CD14-positive monocyte (primary cell): ENCODE measurements at regions not wholly inside any gene's neighbourhood (a gene's known extent, or its start where the extent isn't known, plus 50 kb on each side); places are given as distances from the start of the nearest gene placed in this dataset.

ENCODE experiments used
- DNase-seq, 3 donors: peaks; one replicate each; pipeline ENCODE4 v3.0.0-alpha.2; 2011 to 2022
- H2AFZ ChIP-seq: 2 replicates; pipeline ENCODE4 v1.6.0; 2012; ENCODE audit warnings: mild to moderate bottlenecking, low read depth, low read length, inconsistent platforms; ENCODE audit not compliant: insufficient read depth, poor library complexity, severe bottlenecking
- H3K27ac ChIP-seq, 2 donors: 1 replicate in 1 of 2; 2 replicates in 1 of 2; pipeline ENCODE4 v1.5.1; 2012 to 2013; ENCODE audit warnings: low read length in 2 of 2, control low read depth in 1 of 2, inconsistent platforms in 1 of 2, low read depth in 1 of 2, mild to moderate bottlenecking in 1 of 2
- H3K27me3 ChIP-seq, 2 donors: one replicate each; pipeline versions ENCODE4 v1.6.0 to v1.6.1; 2011 to 2013; ENCODE audit warnings: low read length in 2 of 2; ENCODE audit not compliant: control insufficient read depth in 2 of 2, insufficient read depth in 2 of 2
- H3K36me3 ChIP-seq, 2 donors: replicated peaks in 1 of 2; 1 replicate in 1 of 2; 2 replicates in 1 of 2; pipeline versions ENCODE4 v1.5.1 to v1.6.1; 2012 to 2013; ENCODE audit warnings: low read length in 2 of 2, control low read depth in 1 of 2, inconsistent platforms in 1 of 2, mild to moderate bottlenecking in 1 of 2; ENCODE audit not compliant: insufficient read depth in 2 of 2, control insufficient read depth in 1 of 2
- H3K4me1 ChIP-seq, 2 donors: 1 replicate in 1 of 2; 2 replicates in 1 of 2; pipeline versions ENCODE4 v1.5.1 to v1.6.1; 2012 to 2013; ENCODE audit warnings: low read length in 2 of 2, control low read depth in 1 of 2, inconsistent platforms in 1 of 2, mild to moderate bottlenecking in 1 of 2, moderate library complexity in 1 of 2; ENCODE audit not compliant: insufficient read depth in 2 of 2, control insufficient read depth in 1 of 2
- H3K4me2 ChIP-seq: replicated peaks from 2 replicates; pipeline ENCODE3; 2012; ENCODE audit warnings: low read length, moderate library complexity, mild to moderate bottlenecking; ENCODE audit not compliant: poor library complexity, severe bottlenecking; ENCODE audit errors: extremely low read depth
- H3K4me3 ChIP-seq, 3 experiments: fragments of 200-600 bp in 1 of 3; sonication (generic) in 1 of 3; replicated peaks in 1 of 3; 1 replicate in 2 of 3; 2 replicates in 1 of 3; pipeline ENCODE4 v1.5.1; 2011 to 2013; ENCODE audit warnings: low read length in 3 of 3, mild to moderate bottlenecking in 3 of 3, control low read depth in 2 of 3, low read depth in 2 of 3, inconsistent platforms in 1 of 3, moderate library complexity in 1 of 3
- H3K79me2 ChIP-seq: 2 replicates; pipeline ENCODE4 v1.6.0; 2012; ENCODE audit warnings: mild to moderate bottlenecking, control low read depth, inconsistent platforms, low read length, moderate library complexity; ENCODE audit not compliant: insufficient read depth
- H3K9ac ChIP-seq: 2 replicates; pipeline ENCODE4 v1.6.0; 2017; ENCODE audit warnings: low read length, mild to moderate bottlenecking; ENCODE audit not compliant: insufficient read depth, poor library complexity, severe bottlenecking
- H3K9me3 ChIP-seq, 2 donors: replicated peaks in 1 of 2; 1 replicate in 1 of 2; 2 replicates in 1 of 2; pipeline versions ENCODE4 v1.5.1 to v1.6.1; 2012 to 2013; ENCODE audit warnings: low read length in 2 of 2, control low read depth in 1 of 2; ENCODE audit not compliant: control insufficient read depth in 1 of 2, insufficient read depth in 1 of 2
- H4K20me1 ChIP-seq: 2 replicates; pipeline ENCODE4 v1.6.0; 2012; ENCODE audit warnings: mild to moderate bottlenecking, low read length, control low read depth, moderate library complexity; ENCODE audit not compliant: insufficient read depth
- H3K27ac Mint-ChIP-seq, 7 donors: one replicate each; pipeline ENCODE4 v1.8.0; 2020; ENCODE audit warnings: mild to moderate bottlenecking in 7 of 7, mixed read lengths in 7 of 7, moderate library complexity in 6 of 7, inconsistent platforms in 2 of 7
- H3K27me3 Mint-ChIP-seq, 3 donors: one replicate each; pipeline ENCODE4 v1.8.0; 2021 to 2022; ENCODE audit warnings: low read depth in 3 of 3, mild to moderate bottlenecking in 3 of 3, mixed read lengths in 3 of 3, moderate library complexity in 3 of 3, inconsistent platforms in 1 of 3
- H3K36me3 Mint-ChIP-seq, 2 donors: one replicate each; pipeline ENCODE4 v1.8.0; 2020; ENCODE audit warnings: mixed read lengths in 2 of 2, inconsistent platforms in 1 of 2, mild to moderate bottlenecking in 1 of 2
- H3K4me1 Mint-ChIP-seq: one replicate; pipeline ENCODE4 v1.8.0; 2020; ENCODE audit warnings: mild to moderate bottlenecking, mixed read lengths
- H3K4me3 Mint-ChIP-seq, 2 donors: one replicate each; pipeline ENCODE4 v1.8.0; 2020; ENCODE audit warnings: mild to moderate bottlenecking in 2 of 2, mixed read lengths in 2 of 2, moderate library complexity in 1 of 2
- H3K9me3 Mint-ChIP-seq, 7 donors: one replicate each; pipeline ENCODE4 v1.8.0; 2020 to 2022; ENCODE audit warnings: mixed read lengths in 7 of 7, mild to moderate bottlenecking in 6 of 7, moderate library complexity in 6 of 7, inconsistent platforms in 2 of 7
- WGBS: methylation state at CpG from one replicate; pipeline ENCODE4 v1.1.5; 2013; ENCODE audit warnings: missing lambda C conversion rate; ENCODE audit not compliant: insufficient coverage; 5-methylcytosine and 5-hydroxymethylcytosine counted together
- intact Hi-C, 2 donors: fragments of 100-400 bp; cut with micrococcal nuclease; formaldehyde crosslinking; loops; one replicate each; pipeline versions ENCODE4 v1.15.0 to v1.15.1; 2023
- TF ChIP-seq, protein P1 (sequence below): fragments of 200-600 bp; IDR thresholded peaks from one replicate; pipeline ENCODE4 v1.8.0; 2022; ENCODE audit warnings: antibody characterized with exemption, mild to moderate bottlenecking

DNA sequence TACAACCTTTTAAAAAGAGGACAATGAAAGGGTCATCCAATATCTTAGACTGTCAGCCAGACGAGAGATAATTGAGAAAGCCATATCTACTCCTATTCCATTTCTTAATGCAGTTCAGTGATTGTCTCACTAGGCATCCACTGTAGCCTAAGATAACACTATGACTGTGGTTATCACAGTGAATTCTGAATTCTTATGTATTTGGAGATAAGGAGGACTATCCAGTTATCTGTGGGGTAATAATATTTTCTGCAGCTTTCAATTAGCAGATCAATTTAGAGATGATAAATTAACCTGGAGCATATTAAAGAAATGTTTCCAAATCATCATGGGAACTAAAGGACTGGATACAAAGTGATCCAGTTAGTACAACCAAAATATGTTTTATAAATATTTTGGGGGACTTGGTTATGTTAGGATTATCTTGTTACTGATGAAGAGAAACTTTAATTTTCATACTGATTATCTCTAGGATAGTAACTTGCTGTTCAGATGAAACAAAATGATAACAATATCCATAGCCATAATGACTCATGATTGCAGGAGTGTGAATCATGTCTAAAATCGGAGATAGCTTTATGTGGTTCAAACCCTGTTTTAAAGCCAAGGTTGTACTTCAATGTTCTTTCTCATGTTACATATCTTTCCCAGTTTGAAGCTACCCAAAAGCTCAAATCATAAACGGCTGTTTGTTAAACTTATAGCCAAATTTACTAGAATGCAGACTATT lies 1152.0 kb downstream of the HACE1 start:
- no peaks in the 10 kb centered on the region for H3K79me2 ChIP-seq
- DNase-seq, result no peak
- H3K9me3 ChIP-seq, result peaks cover 3 to 9% of the 10 kb centered on the region in 2 donors
- H2AFZ ChIP-seq, result no peak overlapping the region
- Mint-ChIP-seq H3K27ac (no peak overlapping the region), H3K36me3 (no peaks in the 10 kb centered on the region), H3K4me1 (no peaks in the 10 kb centered on the region), H3K9me3 (peaks cover 0 to 8% (median 2%) of the 10 kb centered on the region in 7 donors), H3K27me3 (no peaks in the 10 kb centered on the region), H3K4me3 (no peak overlapping the region)
- H3K27me3 ChIP-seq, result no peaks in the 10 kb centered on the region
- intact Hi-C loops, result no loop called here
- H3K4me3 ChIP-seq, result no peak overlapping the region
- no peak overlapping the region for H3K9ac ChIP-seq
- no peaks in the 10 kb centered on the region for H4K20me1 ChIP-seq
- H3K36me3 ChIP-seq, result no peaks in the 10 kb centered on the region
- WGBS, result 56% methylated on average over 1 of the region's 3 CpGs
- TF ChIP-seq, protein P1, sequence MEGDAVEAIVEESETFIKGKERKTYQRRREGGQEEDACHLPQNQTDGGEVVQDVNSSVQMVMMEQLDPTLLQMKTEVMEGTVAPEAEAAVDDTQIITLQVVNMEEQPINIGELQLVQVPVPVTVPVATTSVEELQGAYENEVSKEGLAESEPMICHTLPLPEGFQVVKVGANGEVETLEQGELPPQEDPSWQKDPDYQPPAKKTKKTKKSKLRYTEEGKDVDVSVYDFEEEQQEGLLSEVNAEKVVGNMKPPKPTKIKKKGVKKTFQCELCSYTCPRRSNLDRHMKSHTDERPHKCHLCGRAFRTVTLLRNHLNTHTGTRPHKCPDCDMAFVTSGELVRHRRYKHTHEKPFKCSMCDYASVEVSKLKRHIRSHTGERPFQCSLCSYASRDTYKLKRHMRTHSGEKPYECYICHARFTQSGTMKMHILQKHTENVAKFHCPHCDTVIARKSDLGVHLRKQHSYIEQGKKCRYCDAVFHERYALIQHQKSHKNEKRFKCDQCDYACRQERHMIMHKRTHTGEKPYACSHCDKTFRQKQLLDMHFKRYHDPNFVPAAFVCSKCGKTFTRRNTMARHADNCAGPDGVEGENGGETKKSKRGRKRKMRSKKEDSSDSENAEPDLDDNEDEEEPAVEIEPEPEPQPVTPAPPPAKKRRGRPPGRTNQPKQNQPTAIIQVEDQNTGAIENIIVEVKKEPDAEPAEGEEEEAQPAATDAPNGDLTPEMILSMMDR, result no peak
- H3K27ac ChIP-seq, result no peak overlapping the region
- no peaks in the 10 kb centered on the region for H3K4me1 ChIP-seq
- H3K4me2 ChIP-seq, result no peak overlapping the region

DNA sequence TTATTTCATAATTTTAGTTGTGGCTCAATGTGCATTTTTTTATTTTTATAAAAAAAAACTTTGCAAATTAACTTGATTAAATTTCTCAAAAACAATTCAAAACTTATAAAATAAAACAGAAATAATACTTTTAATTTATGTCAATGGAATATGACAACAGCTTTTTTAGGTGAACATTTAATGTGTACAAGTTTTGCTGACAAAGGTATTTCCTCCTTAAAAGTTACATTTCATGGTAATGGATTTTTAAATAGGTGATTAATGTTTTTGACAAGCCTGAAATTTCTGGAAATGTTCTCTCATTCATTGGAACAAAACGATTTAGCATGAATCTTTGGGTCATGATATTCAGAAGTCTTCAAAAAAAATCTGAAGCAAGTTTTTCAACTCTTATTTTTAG lies 1160.0 kb downstream of the HACE1 start:
- no peak for DNase-seq
- no peak overlapping the region for H3K4me3 ChIP-seq
- H3K36me3 Mint-ChIP-seq, result no peaks in the 10 kb centered on the region
- H3K9me3 Mint-ChIP-seq, result no peaks in the 10 kb centered on the region
- no peaks in the 10 kb centered on the region for H3K4me1 ChIP-seq
- no peak overlapping the region for H3K27ac Mint-ChIP-seq
- H3K9me3 ChIP-seq, result no peaks in the 10 kb centered on the region
- no peaks in the 10 kb centered on the region for H4K20me1 ChIP-seq
- no CpG with 5 or more reads among the region's 1 CpG for WGBS
- no peak overlapping the region for H3K4me2 ChIP-seq
- no peak overlapping the region for H2AFZ ChIP-seq
- no peaks in the 10 kb centered on the region for H3K27me3 Mint-ChIP-seq
- H3K27ac ChIP-seq, result no peak overlapping the region
- no peaks in the 10 kb centered on the region for H3K27me3 ChIP-seq
- H3K79me2 ChIP-seq, result no peaks in the 10 kb centered on the region
- no peaks in the 10 kb centered on the region for H3K36me3 ChIP-seq
- no peak overlapping the region for H3K4me3 Mint-ChIP-seq
- TF ChIP-seq, protein P1, result no peak
- no peaks in the 10 kb centered on the region for H3K4me1 Mint-ChIP-seq
- intact Hi-C loops, result no loop called here
- H3K9ac ChIP-seq, result no peak overlapping the region
